ENCODE measurements at regions not wholly inside any gene's neighbourhood (a gene's known extent, or its start where the extent isn't known, plus 50 kb on each side); places are given as distances from the start of the nearest gene placed in this dataset.

GRCh38 chr9:14466429-14466818, 152.5 kb upstream of the NFIB start:
- no peak for DNase-seq

DNA sequence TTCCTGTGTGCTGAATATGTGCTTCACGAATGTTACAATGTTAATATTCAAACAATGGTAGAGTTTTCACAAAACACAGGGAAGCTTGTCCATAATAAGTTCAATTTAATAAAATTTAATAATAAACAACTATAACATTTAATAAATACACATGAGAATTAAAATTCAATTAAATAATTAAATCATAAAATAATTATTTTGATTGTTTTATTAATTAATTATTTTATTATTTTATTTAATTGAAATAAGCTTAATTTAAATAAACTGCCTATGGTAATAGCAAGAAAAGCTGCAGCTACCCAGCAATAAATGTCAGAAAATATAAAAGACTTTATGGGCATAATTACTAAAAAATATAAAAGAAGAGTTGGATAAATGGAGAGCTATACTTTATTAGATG, 149.0 kb upstream of the NFIB start:
- no peak for DNase-seq

DNA sequence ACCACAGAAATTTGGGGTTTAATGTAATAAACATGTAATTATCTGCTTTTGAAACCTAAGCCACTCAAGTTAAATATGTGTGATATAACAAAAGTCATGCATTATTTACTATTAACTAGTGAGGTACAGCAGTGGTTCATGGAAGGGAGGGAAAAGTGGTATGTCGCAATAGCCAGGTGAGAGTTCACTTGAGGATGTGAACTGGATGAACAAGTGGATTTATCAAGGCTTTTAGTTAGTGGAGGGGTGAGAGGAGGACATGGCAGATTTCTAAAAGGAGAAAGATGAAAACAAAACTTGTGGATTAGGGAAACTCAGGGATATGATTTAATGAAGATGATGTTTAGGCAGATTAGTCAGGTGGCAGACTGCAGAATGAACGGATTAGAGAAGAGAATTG, 141.3 kb upstream of the NFIB start:
- DNase-seq = no peak

- DNase-seq = no peak
Observed at GRCh38 chr9:14453286-14453685, 139.3 kb upstream of the NFIB start.

- DNase-seq = no peak
Observed at GRCh38 chr9:14452539-14452938, 138.6 kb upstream of the NFIB start.

- DNase-seq = no peak
Observed at GRCh38 chr9:14451949-14452348, 138.0 kb upstream of the NFIB start.

- DNase-seq = no peak
Observed at GRCh38 chr9:14447103-14447502, 133.2 kb upstream of the NFIB start.

- DNase-seq = no peak
Observed at GRCh38 chr9:14445946-14446345, 132.0 kb upstream of the NFIB start.

DNA sequence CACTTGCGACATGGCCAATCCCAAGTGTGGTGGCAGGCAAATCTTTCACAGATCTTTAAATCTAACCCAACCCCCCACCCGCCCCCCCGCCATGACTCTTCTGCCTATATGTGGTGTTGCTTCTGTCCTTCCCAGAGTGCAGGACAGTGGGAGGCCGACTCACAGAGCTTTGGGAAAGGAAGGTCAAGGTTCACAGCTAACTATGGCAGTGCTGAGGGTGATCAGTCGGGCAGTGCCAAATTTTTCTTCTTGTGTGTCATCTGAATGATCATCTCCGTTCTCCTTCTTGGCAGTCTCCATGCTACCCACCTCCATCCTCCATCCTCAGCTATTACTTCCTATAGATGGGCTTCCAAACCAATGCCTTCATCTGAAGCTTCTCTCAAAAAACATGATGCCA, 129.0 kb upstream of the NFIB start:
- DNase-seq = no peak

DNA sequence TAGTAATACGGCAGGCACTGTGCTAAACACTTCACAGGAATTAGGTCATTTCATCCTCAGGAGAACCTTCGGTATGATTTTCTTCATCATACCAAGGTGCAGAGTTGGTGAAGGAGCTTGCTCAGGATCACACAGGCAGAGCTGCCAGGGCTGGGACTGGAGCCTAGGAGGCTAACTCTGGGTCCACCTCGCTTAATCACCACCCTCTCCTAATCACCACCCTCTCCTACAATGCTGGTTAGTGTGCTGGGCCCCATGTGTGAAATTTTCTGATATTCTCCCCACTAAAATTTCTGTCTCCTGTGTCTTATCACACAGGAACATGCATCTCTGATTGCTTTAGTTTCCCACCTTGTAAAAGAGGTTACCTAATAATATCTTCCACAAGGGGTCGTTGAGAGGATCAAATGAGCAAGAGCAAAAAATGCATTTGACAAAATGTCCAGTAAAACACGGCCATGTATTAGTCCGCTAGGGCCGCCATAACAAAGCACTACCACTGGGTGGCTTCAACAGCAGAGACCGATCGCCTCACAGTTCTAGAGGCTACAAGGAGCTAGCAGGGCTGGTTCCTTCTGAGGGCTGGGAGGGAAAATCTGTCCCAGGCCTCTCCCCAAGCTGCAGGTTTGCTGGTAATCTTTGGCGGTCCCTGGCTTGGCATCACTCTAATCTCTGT, 128.2 kb upstream of the NFIB start:
- no peak for DNase-seq

GRCh38 chr9:14441115-14441514, 127.2 kb upstream of the NFIB start:
- no peak for DNase-seq

DNA sequence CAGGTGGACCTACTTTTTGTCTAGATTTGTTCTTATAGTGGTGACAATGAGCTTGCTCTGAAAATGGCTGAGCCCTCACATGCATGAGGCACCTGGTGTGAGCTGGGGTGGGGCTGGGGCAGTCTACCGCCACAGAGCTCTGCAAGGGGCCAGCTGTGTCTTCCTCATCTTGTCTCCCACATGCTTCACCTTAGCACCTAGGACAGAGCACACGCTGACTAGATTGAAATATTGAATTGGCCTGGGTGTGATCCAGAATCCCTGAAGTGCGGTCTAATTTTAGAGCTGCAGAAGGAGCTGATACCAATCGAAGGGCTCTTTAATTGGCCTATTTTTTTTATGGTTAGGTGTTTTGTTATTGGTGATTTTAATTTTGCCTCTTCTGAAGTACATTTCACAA, 126.1 kb upstream of the NFIB start:
- no peak for DNase-seq

DNA sequence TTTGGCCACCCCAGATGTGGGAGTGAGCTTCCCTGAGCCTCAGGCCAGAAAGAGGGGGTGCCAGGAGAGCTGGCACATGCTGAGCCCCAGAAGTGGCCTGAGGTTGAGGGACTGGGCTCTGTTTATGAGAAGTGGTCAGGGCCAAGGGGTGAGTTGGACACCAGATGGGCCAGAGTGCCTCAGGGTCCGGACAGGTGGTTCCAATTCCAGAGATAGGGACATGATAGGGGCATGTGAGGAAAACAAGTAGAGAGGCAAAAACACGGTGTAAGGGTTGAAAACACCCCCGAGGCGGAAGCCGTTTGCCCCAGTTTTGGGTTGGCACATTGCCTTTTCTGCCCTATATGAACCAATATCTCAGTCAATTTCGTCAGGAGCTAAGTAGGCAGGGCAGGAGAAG, 125.6 kb upstream of the NFIB start:
- no peak for DNase-seq

GRCh38 chr9:14438232-14439021, 124.5 kb upstream of the NFIB start:
- DNase-seq = no peak

DNA sequence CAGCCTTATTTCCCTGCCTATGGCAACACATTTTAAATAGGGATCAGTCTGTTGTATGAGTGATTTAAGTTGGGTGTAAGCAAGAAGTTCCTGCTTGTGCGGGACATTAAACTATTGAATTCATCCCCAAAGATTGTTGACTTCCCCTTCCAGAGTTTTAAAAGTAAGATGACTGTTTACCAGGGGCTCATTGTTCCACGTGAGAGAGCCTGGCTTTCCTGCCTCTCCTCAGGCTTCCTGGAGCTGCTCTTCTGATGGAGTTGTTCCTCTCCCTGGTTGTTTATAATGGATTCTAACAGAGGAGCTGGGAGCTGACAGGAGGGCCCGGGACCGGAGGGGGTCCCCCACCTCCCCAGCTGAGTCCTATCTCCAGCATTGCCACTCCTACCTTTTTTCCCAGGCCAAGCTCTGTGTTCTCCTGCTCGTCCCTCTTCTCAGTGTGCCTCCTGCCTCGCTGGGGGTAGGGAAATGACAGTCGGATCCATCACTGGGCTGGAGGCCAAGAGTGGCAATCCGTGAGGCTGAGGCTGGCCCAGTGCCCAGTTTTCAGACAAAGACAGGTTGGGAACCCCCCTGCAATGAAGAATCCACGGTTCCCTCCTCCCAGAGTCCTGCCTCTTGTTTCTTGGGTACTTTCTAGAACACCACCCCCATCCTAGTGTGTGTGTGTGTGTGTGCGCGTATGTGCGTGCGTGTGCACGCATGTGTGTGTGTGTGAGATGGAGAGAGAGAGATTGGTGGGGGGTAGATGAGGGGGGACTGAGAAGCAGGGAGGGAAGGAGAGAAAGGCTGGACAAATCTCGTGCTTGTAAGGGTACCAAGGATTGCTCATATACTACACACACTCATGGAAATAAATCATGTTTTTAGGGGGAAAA, 123.7 kb upstream of the NFIB start:
- DNase-seq = no peak

DNA sequence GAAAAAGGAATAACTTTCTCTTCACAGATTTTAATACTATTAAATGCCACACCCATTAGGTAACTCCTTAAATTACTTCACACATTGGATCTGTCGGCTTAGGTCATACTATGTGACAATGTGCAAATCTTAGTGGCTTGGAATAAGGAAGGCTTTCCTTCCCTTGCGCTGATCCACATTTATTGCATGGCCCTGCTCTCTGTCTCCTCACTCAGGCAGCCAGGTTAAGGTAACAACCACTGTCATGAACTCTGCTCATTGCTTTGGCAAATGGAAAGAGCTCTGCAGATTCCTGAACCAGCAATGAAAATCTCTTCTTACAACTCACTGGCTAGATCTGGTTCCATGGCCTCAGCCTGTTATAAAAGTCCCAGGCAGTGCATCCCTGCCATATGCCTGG, 121.9 kb upstream of the NFIB start:
- DNase-seq = no peak

- no peak for DNase-seq
Observed at GRCh38 chr9:14434971-14435718, 121.2 kb upstream of the NFIB start.

- no peak for DNase-seq
Observed at GRCh38 chr9:14434158-14434504, 120.2 kb upstream of the NFIB start.

GRCh38 chr9:14433351-14434157, 119.6 kb upstream of the NFIB start:
- no peak for DNase-seq

- no peak for DNase-seq
Observed at GRCh38 chr9:14432666-14433350, 118.9 kb upstream of the NFIB start.

- peak; percentile 19 for DNase-seq
Observed at GRCh38 chr9:14428781-14429230, 114.9 kb upstream of the NFIB start.

Measured in CD4-positive, alpha-beta T cell treated with Interleukin-10 for 1 hour (primary cell).